Sciatic nerve (tissue), 2 donors: ENCODE measurements at regions not wholly inside any gene's neighbourhood (a gene's known extent, or its start where the extent isn't known, plus 50 kb on each side); places are given as distances from the start of the nearest gene placed in this dataset.
A peak's percentile ranks its signal among the peaks of the same experiment; 100 is the strongest.
"Not testable (repeated sequence)": the region's sequence is repeated elsewhere in the genome, so short reads cannot be mapped to it uniquely, and the experiment has no call there.

Experiments
- ATAC-seq: fragments of 200-7000 bp; cut with Tn5 transposase; one replicate; pipeline ENCODE4 v1.9.1; 2020; ENCODE audit warnings: mild to moderate bottlenecking, moderate library complexity
- DNase-seq: peaks from one replicate; pipeline ENCODE4 v3.0.0-alpha.2; 2020; ENCODE audit warnings: low spot score
- intact Hi-C: fragments of 100-400 bp; cut with DNase I; formaldehyde crosslinking; loops from one replicate; pipeline ENCODE4 v1.14.2; 2022
- donor health status: DM: no; HTN: no; CAD: no.
- donor health status: DM: no; HTN: no; CAD: no.

DNA sequence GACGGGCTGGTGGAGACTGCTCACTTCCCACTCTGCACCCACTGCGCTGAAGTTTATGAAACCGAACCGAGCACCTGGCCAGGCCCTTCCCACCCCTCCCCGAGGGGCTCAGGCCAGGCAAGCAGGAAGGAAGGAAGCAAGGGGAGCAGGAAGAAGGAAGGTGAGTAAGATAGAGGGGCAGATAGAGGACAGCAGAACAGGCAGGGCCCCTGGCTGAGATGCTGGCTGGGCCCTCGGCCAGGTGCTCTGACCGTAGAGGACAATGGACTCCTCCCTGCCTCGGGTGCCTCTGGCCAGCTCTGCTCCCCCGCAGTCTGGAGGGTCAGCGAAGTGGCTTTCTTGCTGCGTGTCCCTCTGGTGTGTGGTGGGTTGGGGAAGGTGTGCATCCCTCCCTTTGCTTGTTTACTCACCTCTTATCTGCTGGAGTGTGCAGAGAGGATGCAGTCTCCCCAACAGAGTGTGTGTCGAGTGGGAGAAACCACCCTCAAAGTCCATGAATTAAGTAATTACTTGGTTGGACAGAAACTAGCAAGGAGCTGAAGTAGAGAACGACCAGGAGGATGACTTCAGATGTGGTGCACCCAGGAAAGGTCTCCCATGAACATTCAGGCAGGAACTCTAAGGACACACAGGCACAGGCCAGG, 82.8 kb upstream of the PPP2R2D start:
- DNase-seq: no peak
- intact Hi-C loops: no loop called here

GRCh38 chr10:131818510-131819234, 82.1 kb upstream of the PPP2R2D start:
- intact Hi-C loops: no loop called here
- DNase-seq (peak; percentile 48), ATAC-seq (no peak)

More for the DNA sequence above, 82.8 kb upstream of the PPP2R2D start:
- ATAC-seq: no peak

DNA sequence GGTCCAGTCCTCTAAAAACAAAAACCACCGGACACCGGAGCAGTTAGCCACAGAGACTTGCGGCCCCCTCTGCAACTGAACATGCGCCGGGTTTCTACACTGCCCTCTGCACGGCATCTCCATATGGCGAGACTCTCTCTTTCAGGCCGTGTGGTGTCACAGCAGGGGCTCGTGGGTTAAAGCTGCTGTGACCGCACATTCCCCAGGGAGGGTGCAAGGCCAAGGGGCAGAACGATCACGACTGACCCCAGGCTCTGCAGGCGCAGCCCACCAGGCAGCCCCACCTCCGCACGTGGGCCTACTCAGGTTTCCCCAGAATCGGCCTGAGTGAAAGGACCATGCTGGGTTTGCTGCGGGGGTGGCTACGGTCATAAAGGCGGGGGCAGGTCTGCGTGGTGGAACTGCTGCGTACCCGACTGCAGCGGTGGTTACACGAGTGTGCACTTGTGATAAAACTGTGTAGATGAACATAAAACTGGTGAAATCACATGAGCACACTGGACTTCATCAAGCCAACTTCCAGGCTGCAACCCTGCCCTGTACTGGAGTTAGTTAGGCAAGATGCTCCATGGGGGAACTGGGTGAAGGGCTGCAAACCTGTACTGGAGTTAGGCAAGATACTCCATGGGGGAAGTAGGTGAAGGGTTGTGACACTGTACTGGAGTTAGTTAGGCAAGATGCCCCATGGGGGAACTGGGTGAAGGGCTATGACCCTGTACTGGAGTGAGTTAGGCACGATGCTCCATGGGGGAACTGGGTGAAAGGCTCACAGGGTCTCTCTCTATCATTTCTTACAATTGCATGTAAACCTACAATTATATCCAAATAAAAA, 81.4 kb upstream of the PPP2R2D start:
- intact Hi-C loops: no loop called here
- no peak for ATAC-seq
- DNase-seq: peak; percentile 39

DNA sequence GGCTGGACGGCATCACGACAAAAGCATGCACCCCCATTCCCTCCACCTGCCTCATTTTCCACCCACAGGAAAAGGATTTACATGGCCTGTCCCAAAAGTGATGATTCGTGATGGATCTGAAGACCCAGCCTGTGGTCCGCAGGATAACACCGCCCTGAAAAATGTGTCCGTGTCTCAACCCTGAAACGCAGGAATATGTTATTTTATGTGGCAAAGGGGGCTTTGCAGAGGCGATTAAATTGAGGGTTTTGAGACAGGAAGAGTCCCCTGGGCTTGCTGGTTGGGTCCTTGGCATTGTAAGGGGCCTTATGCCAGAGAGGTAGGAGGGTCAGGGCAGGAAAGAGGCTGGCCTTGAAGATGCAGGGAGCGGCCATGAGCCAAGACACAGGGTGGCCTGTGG, 80.2 kb upstream of the PPP2R2D start:
- DNase-seq: no peak
- no peak for ATAC-seq
- intact Hi-C loops: no loop called here

GRCh38 chr10:131821378-131822012, 79.3 kb upstream of the PPP2R2D start:
- intact Hi-C loops: no loop called here

DNA sequence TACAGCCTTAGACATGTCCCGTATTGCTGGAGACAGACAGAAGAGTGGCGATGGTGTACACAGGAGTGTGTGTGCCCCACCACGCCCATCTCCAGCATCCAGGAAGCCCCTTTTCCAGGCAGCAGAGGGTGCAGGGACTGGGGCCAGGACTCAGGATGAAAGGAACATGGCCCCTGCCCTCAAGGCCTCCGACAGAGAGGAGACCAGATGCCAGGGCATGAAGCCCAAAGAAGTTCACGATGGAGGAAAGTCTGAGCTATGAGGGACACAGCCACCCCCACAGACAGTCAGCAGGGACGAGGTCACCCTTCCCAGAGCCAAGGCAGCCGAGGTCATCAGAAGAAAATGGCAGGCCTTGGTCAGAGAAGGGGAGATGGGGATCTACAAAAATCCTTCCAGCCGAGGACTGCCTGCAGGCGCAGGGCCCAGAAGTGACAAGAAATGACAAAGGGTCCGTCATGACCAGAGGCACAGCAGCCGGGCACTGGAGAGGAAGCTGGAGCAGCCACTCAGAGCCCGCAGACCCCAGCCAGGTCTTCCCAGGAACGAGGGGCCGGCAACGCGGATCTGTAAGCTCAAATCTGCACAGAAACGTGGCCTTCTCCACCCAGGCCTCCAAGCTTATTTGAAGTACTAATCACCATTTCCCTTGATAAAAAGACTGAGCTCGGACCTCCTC, 78.7 kb upstream of the PPP2R2D start:
- intact Hi-C loops: no loop called here
- DNase-seq (no peak), ATAC-seq (no peak)

More at GRCh38 chr10:131821378-131822012, 79.3 kb upstream of the PPP2R2D start:
- ATAC-seq (no peak), DNase-seq (no peak)

GRCh38 chr10:131822692-131823245, 78.0 kb upstream of the PPP2R2D start:
- DNase-seq (no peak), ATAC-seq (no peak)
- intact Hi-C loops: no loop called here

DNA sequence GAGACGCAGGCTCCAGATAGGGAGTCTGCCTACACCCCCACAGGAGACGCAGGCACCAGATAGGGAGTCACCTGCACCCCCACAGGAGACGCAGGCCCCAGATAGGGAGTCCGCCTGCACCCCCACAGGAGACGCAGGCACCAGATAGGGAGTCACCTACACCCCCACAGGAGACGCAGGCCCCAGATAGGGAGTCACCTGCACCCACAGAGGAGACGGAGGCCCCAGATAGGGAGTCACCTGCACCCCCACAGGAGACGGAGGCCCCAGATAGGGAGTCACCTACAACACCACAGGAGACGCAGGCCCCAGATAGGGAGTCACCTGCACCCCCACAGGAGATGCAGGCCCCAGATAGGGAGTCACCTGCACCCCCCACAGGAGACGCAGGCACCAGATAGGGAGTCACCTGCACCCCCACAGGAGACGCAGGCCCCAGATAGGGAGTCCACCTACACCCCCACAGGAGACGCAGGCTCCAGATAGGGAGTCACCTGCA, 77.2 kb upstream of the PPP2R2D start:
- intact Hi-C loops, DNase-seq, ATAC-seq: not testable (repeated sequence)

DNA sequence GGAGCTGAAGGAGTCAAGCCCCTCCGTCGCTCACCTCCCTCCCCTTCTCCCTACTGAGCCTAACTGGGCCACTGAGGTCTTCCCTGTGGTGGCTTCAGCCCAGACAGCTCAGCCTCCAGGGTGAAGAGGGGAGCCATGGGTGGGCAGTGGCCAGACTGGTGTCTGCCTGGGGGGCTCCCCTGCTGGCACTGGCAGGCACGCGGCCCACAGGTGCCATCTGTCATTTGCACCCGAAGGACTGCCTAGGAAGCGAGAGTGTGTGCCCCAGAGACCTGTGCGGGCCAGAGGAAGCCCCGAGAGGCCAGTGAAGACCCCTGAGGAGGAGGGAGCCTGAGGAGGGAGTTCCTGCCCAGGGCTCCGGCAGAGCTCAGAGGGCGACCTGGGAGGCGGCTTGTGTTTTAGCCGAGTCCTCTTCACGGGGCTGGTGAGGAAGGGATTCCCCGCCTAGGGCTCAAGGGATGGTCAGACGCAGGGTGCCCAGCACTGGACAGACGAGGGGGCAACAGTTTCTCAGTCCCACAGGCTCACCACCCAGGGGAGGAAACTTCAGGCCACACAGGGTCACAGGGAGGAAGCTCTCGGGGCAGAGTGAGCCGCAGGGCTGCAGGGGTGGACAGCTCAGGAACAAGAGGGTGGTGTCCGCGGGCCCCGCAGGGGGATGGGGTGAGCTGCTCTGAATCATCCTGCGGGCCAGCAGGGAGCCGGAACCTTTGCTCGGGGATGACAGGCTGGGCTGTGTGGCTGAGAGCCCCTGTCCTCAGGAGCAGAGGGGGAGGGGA, 76.2 kb upstream of the PPP2R2D start:
- no peak for ATAC-seq
- intact Hi-C loops: no loop called here

DNA sequence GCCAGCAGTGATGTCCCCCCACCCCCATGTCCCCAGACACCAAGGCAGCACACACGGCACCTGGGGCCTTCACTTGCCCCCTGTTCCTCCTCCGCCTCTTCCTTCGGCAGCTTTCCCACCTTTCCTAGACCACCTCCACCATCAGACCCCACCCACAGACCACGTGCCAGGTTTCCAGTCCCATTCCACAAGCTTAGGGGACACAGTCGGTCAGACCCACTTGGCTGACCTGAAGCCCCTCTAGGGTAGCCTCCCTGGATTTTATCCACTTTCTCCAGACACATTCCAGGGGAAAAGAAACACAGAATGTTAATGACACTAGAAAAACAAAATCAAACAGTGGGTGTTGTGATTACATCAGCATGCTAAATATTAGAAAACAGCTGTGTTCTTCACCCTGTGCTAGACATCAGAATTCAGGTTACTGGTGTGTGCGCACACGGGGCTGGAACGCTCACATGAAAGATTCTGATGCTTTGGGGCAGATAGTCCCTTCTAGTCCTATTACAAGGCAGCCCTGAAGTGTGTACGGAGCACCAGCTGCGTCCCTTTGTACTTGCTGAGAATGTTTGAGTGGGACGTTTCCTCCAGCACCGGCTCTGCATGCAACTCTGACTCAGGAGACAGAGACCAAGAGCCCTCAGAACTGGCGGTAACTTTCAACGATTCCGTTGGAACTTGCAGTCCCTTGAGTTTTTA, 75.5 kb upstream of the PPP2R2D start:
- ATAC-seq: no peak

More for the DNA sequence above, 76.2 kb upstream of the PPP2R2D start:
- DNase-seq: peak; percentile 32

GRCh38 chr10:131825960-131826650, 74.7 kb upstream of the PPP2R2D start:
- ATAC-seq: no peak
- intact Hi-C loops: no loop called here

More for the DNA sequence above, 75.5 kb upstream of the PPP2R2D start:
- DNase-seq: peak; percentile 31
- intact Hi-C loops: no loop called here

DNA sequence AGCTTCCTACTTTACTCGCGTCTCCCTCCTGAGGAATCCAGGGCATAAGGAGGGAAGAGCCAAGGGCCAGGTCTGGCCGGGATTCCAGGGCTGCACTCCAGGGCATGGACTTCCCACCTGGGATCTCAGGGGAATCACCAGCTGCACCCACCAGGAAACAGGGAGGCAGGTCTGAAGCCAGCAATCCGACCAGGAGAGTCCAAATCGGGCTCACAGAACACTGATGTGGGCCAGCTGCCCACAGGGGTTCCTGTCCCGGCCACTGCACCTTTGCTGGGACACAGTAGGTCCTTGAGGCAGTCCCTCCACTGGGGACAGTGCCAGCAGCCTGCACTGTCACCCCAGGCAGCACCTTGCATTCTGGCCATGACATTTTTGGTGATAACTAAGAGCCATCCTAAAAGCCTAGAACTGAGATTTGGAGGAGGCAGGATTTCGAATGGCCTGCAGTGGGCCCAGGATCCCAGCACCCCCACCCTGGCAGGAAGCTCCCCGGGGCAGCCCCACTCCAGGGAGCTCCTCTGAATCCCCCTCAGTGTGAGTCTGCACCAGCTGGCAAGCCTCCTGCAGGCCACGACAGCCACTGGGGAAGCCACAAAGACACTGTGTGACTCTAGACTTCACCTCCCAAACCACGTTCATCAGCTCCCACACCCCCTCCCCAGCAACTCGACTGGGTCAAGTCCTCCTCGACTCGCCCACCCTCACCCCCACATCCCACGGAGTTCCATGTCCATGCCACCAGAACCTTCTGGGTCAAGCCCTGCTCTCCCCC, 71.5 kb upstream of the PPP2R2D start:
- DNase-seq (peak; percentile 35), ATAC-seq (no peak)
- intact Hi-C loops: no loop called here

More at GRCh38 chr10:131825960-131826650, 74.7 kb upstream of the PPP2R2D start:
- no peak for DNase-seq

- no peak for ATAC-seq
- peak; percentile 39 for DNase-seq
- intact Hi-C loops: no loop called here
Measured at GRCh38 chr10:131830446-131831130, 70.2 kb upstream of the PPP2R2D start.

DNA sequence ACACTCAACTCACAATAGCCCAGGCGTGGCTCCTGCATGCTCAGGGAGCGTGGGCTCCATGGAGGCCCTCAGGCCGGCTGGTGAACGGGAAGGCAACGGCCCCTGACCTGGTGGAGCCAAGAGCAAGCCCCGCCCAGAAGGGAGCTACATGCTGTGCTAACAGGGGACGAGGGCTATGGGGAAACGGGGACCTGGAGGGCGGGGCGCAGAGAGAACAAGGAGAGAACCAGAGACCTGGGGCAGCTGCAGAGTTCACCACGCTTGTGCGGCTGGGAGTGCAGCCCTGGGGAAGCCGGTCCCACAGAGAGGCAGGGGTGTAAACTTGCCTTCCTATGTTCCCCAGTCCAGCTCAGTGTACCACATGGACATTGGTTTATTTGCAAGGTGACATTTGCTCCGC, 69.2 kb upstream of the PPP2R2D start:
- DNase-seq: peak; percentile 26
- intact Hi-C loops: no loop called here
- no peak for ATAC-seq

DNA sequence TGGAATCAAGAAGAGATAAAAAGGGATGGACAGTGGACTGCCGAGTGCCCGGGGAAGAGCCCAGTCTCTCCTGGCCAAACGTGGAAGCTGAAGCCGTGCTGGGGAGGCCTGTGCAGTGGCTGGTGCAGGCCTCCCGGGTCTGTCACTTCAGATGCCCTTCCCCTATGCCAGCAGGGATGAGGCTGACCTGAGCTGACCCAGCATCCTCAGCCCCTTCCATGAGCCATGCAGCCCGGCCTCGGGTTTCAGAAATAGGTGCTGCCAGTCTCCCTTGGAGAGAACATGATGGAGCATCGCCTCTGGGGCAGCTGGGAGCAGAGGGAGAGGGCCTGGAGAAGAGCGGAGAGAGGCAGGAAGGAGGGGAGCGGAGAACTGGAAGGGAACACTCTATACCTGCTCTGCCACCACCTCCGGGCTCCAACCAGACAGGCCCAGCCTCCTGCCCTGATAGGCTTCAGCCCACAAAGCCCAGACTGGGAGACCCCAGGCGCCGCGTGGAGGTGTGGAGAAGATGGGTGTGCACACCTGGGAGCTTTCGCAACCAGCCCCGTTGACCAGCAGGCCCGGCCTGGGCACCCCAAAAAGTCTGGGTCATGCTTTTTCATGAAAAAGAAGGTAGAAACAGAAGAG, 68.6 kb upstream of the PPP2R2D start:
- ATAC-seq (no peak), DNase-seq (peak; percentile 36)

More for the DNA sequence above, 68.6 kb upstream of the PPP2R2D start:
- intact Hi-C loops: no loop called here
